A549 (cell line): ENCODE measurements at regions not wholly inside any gene's neighbourhood (a gene's known extent, or its start where the extent isn't known, plus 50 kb on each side); places are given as distances from the start of the nearest gene placed in this dataset.

ENCODE experiments used
- ATAC-seq, 2 experiments: fragments of 200-7000 bp in 1 of 2; fragments of >200 bp in 1 of 2; cut with Nextera tagmentation in 1 of 2; cut with Tn5 transposase in 1 of 2; 3 replicates each; pipeline versions ENCODE4 v1.8.0 to v1.9.1; 2018 to 2020; ENCODE audit warnings: mild to moderate bottlenecking in 1 of 2, moderate library complexity in 1 of 2
- CTCF ChIA-PET: fragments of 300-600 bp; sonication (Branson Sonifier 250); formaldehyde crosslinking; extraction: SDS; loops from one replicate; lab custom pipeline; 2021; ENCODE audit warnings: antibody characterized with exemption, inconsistent platforms; lab: Yijun Ruan, JAX
- POLR2A ChIA-PET: fragments of 350-600 bp; formaldehyde crosslinking; extraction: SDS; loops from one replicate; lab custom pipeline; 2021; ENCODE audit warnings: antibody characterized with exemption, inconsistent platforms; lab: Yijun Ruan, JAX
- DNase-seq, 2 experiments: peaks; one replicate each; pipeline versions ENCODE4 v3.0.0 to v3.0.0-alpha.2; 2011 to 2016; ENCODE audit warnings: low read depth in 1 of 2, low spot score in 1 of 2
- FAIRE-seq: peaks from 2 replicates; lab custom pipeline; 2011; peaks lifted over from hg19 to GRCh38; lab: Jason Lieb, UNC
- H3K27ac ChIP-seq, 2 experiments: fragments of >200 bp; sonication (Bioruptor Twin); formaldehyde crosslinking; 3 replicates each; pipeline ENCODE4 v1.5.1; 2016 to 2017
- H3K4me1 ChIP-seq: fragments of >200 bp; sonication (Bioruptor Twin); formaldehyde crosslinking; 3 replicates; pipeline ENCODE4 v1.6.1; 2016
- H3K4me2 ChIP-seq: fragments of >200 bp; sonication (Bioruptor Twin); formaldehyde crosslinking; 3 replicates; pipeline ENCODE4 v1.6.1; 2016
- H3K4me3 ChIP-seq: fragments of >200 bp; sonication (Bioruptor Twin); formaldehyde crosslinking; 3 replicates; pipeline ENCODE4 v1.5.1; 2016
- H3K9me3 ChIP-seq: fragments of >200 bp; sonication (Bioruptor Twin); formaldehyde crosslinking; 3 replicates; pipeline ENCODE4 v1.6.1; 2016
- ATOH8 ChIP-seq: fragments of 250-450 bp; sonication (Bioruptor Pico); IDR thresholded peaks from 2 replicates; pipeline ENCODE4 v1.5.0; 2020; ENCODE audit warnings: low read depth, mild to moderate bottlenecking, moderate library complexity
- CBX2 ChIP-seq: fragments of 200-600 bp; sonication (generic); IDR thresholded peaks from 2 replicates; pipeline ENCODE4 v1.6.1; 2016; ENCODE audit warnings: low read depth, mild to moderate bottlenecking, borderline replicate concordance
- CHD2 ChIP-seq: fragments of 150-350 bp; IDR thresholded peaks from 2 replicates; pipeline ENCODE4 v1.6.1; 2014; ENCODE audit warnings: low read length; ENCODE audit not compliant: partially characterized antibody
- CHD4 ChIP-seq: fragments of 200-600 bp; sonication (generic); IDR thresholded peaks from 2 replicates; pipeline ENCODE4 v1.6.1; 2016; ENCODE audit warnings: antibody characterized with exemption, mild to moderate bottlenecking, borderline replicate concordance
- EHMT2 ChIP-seq: fragments of 200-600 bp; sonication (generic); IDR thresholded peaks from 2 replicates; pipeline ENCODE4 v1.6.1; 2016; ENCODE audit warnings: antibody characterized with exemption, low read depth, mild to moderate bottlenecking, moderate library complexity
- ELK1 ChIP-seq: fragments of 150-350 bp; IDR thresholded peaks from 2 replicates; pipeline ENCODE4 v1.6.1; 2014; ENCODE audit warnings: low read depth, mild to moderate bottlenecking, low read length
- EP300 ChIP-seq, 2 experiments: fragments of >200 bp; sonication (Bioruptor Twin); formaldehyde crosslinking; IDR thresholded peaks; 2 replicates in 1 of 2; 3 replicates in 1 of 2; pipeline ENCODE4 v1.6.1; 2016 to 2017
- FOSB ChIP-seq: fragments of 250-450 bp; sonication (Bioruptor Pico); IDR thresholded peaks from 2 replicates; pipeline ENCODE4 v1.5.0; 2020; ENCODE audit warnings: mild to moderate bottlenecking, moderate library complexity
- FOXS1 ChIP-seq: fragments of 250-450 bp; sonication (Bioruptor Pico); IDR thresholded peaks from 2 replicates; pipeline ENCODE4 v1.5.0; 2020; ENCODE audit warnings: mild to moderate bottlenecking, moderate library complexity
- HEYL ChIP-seq: fragments of 250-450 bp; sonication (Bioruptor Pico); IDR thresholded peaks from 2 replicates; pipeline ENCODE4 v1.8.0; 2021; ENCODE audit warnings: mild to moderate bottlenecking, moderate library complexity
- HMGXB4 ChIP-seq: fragments of 250-450 bp; sonication (Bioruptor Pico); IDR thresholded peaks from 2 replicates; pipeline ENCODE4 v1.5.0; 2021; ENCODE audit warnings: mild to moderate bottlenecking, moderate library complexity, borderline replicate concordance
- HOXA7 ChIP-seq: fragments of 250-450 bp; sonication (Bioruptor Pico); IDR thresholded peaks from 2 replicates; pipeline ENCODE4 v1.5.0; 2020; ENCODE audit warnings: mild to moderate bottlenecking, moderate library complexity
- HOXB5 ChIP-seq: fragments of 250-450 bp; sonication (Bioruptor Pico); IDR thresholded peaks from 2 replicates; pipeline ENCODE4 v1.5.0; 2020; ENCODE audit warnings: mild to moderate bottlenecking, moderate library complexity
- JUNB ChIP-seq: fragments of >200 bp; sonication (Bioruptor Twin); formaldehyde crosslinking; IDR thresholded peaks from 2 replicates; pipeline ENCODE4 v1.6.1; 2016
- KDM1A ChIP-seq: fragments of 200-600 bp; sonication (generic); IDR thresholded peaks from 2 replicates; pipeline ENCODE4 v1.6.1; 2016; ENCODE audit warnings: low read depth, mild to moderate bottlenecking
- KDM5A ChIP-seq: fragments of 200-600 bp; sonication (generic); IDR thresholded peaks from 2 replicates; pipeline ENCODE4 v1.6.1; 2016; ENCODE audit warnings: antibody characterized with exemption, mild to moderate bottlenecking
- MYC ChIP-seq: IDR thresholded peaks from 2 replicates; pipeline ENCODE4 v1.6.1; 2012; ENCODE audit warnings: mild to moderate bottlenecking, inconsistent platforms, low read length, improper control_type of control experiment, borderline replicate concordance
- NFE2L2 ChIP-seq: fragments of 150-350 bp; conservative IDR thresholded peaks from 2 replicates; pipeline ENCODE4 v1.6.1; 2014; ENCODE audit warnings: low read length
- NPAS2 ChIP-seq: fragments of 250-450 bp; sonication (Bioruptor Pico); IDR thresholded peaks from 2 replicates; pipeline ENCODE4 v1.8.0; 2022; ENCODE audit warnings: mild to moderate bottlenecking, moderate library complexity, borderline replicate concordance
- NR3C1 ChIP-seq: fragments of >200 bp; sonication (Bioruptor Twin); formaldehyde crosslinking; IDR thresholded peaks from 3 replicates; pipeline ENCODE4 v1.6.1; 2017
- RARB ChIP-seq: fragments of 250-450 bp; sonication (Bioruptor Pico); IDR thresholded peaks from 2 replicates; pipeline ENCODE4 v1.8.0; 2021; ENCODE audit warnings: mild to moderate bottlenecking, moderate library complexity
- RFX5 ChIP-seq: fragments of 450-650 bp; IDR thresholded peaks from 2 replicates; pipeline ENCODE4 v1.7.1; 2014; ENCODE audit warnings: antibody characterized with exemption, mild to moderate bottlenecking, moderate library complexity
- SREBF2 ChIP-seq: fragments of 450-650 bp; IDR thresholded peaks from 2 replicates; pipeline ENCODE4 v1.6.1; 2014; ENCODE audit warnings: mild to moderate bottlenecking, moderate library complexity
- TFCP2L1 ChIP-seq: fragments of 250-450 bp; sonication (Bioruptor Pico); IDR thresholded peaks from 2 replicates; pipeline ENCODE4 v1.5.0; 2021; ENCODE audit warnings: mild to moderate bottlenecking
- ZC3H11A ChIP-seq: fragments of 450-650 bp; IDR thresholded peaks from 2 replicates; pipeline ENCODE4 v1.6.1; 2014; ENCODE audit warnings: antibody characterized with exemption, mild to moderate bottlenecking
- WGBS: methylation state at CpG from one replicate; pipeline ENCODE4 v1.1.6; 2017; ENCODE audit errors: missing lambda C conversion rate; 5-methylcytosine and 5-hydroxymethylcytosine counted together
- TF ChIP-seq, protein P1 (sequence below): fragments of 200-600 bp; sonication (generic); IDR thresholded peaks from 2 replicates; pipeline ENCODE4 v1.6.1; 2016; ENCODE audit warnings: antibody characterized with exemption, mild to moderate bottlenecking, moderate library complexity
- TF ChIP-seq, protein P2 (sequence below): fragments of >200 bp; sonication (Bioruptor Twin); formaldehyde crosslinking; IDR thresholded peaks from 3 replicates; pipeline ENCODE4 v1.6.1; 2016

GRCh38 chr17:77750427-77751043 lies 208.0 kb upstream of the TNRC6C start (continued):
- TF ChIP-seq RFX5, result no peak

DNA sequence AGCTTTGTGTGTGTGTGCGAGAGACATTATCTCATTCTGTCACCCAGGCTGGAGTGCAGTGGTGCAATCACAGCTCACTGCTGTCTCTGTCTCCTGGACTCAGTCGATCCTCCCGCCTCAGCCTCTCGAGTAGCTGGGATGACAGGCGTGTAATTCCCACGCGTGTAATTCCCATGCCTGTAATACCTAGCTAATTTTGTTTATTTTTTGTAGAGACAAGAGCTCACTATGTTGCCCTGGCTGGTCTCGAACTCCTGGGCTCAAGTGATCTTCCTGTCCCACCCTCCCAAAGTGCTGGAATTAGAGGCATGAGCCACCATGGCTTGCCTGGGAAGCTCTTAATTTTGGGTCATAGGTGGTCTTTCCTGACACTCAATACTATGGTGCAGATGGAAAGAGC lies 205.3 kb upstream of the TNRC6C start:
- DNase-seq, result no peak
- Histone ChIP-seq H3K27ac (no peak overlapping the region), H3K4me3 (no peak overlapping the region), H3K4me1 (no peaks in the 10 kb centered on the region), H3K4me2 (no peak overlapping the region), H3K9me3 (peaks cover 17% of the 10 kb centered on the region)
- no peak for ATAC-seq
- 73% methylated on average over 8 of the region's 8 CpGs for WGBS
- FAIRE-seq, result no peak
- CTCF ChIA-PET, result interaction anchor here (0.9 to 1.3 kb wide), 3 partner anchors 10 to 43 kb away, joined by 3 to 5 read pairs (median 4); no protein-coding TSS in a partner anchor
- TF ChIP-seq NPAS2 (CRISPR knock-in tag), result no peak
- no peak for TF ChIP-seq HOXA7 (CRISPR knock-in tag)
- TF ChIP-seq RARB (CRISPR knock-in tag), result no peak
- TF ChIP-seq NR3C1, result no peak
- TF ChIP-seq FOSB (CRISPR knock-in tag), result no peak
- TF ChIP-seq ELK1, result no peak
- no peak for TF ChIP-seq SREBF2
- TF ChIP-seq HEYL (CRISPR knock-in tag), result no peak
- no peak for TF ChIP-seq KDM5A
- no peak for TF ChIP-seq CBX2
- no peak for TF ChIP-seq HMGXB4 (CRISPR knock-in tag)
- TF ChIP-seq KDM1A, result no peak
- TF ChIP-seq CHD4, result no peak
- TF ChIP-seq NFE2L2, result no peak
- TF ChIP-seq ZC3H11A, result no peak
- POLR2A ChIA-PET, result no interaction called here

DNA sequence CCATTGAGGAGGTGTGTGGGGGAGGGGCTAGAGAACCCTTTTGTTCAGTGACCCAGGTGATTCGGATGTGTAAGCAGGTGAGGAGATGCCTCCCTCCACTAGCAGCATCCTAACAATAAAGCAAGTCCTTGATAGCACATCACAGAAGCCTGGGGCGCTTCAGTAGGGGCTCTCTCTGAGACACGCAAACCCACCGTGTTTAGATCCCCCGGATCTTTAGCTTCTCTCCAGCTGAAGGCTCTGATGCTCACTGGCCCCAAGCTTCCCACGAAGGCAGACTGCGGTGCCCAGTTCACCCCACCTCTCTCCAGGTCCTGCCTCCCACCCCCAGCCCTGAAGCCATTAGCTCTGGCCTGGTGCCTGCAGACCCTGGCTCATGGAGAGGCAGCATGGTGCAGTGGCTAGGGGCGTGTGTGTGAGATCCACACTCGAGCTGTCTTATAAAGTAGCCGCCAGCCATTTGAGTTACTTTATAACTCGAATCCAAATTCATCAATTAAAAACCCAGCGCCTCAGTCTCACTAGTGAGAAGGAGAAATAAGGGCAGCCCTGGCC lies 204.7 kb upstream of the TNRC6C start:
- FAIRE-seq (no peak), ATAC-seq (no peak), DNase-seq (no peak)
- peaks cover 17% of the 10 kb centered on the region for H3K9me3 ChIP-seq
- H3K4me1 ChIP-seq, result no peaks in the 10 kb centered on the region
- H3K4me3 ChIP-seq, result no peak overlapping the region
- POLR2A ChIA-PET, result no interaction called here
- H3K27ac ChIP-seq, result no peak overlapping the region
- CTCF ChIA-PET, result interaction anchor here (0.9 to 1.3 kb wide), 3 partner anchors 10 to 43 kb away, joined by 3 to 5 read pairs (median 4); no protein-coding TSS in a partner anchor
- 63% methylated on average over 12 of the region's 12 CpGs for WGBS
- H3K4me2 ChIP-seq, result no peak overlapping the region
- TF ChIP-seq, protein P1, sequence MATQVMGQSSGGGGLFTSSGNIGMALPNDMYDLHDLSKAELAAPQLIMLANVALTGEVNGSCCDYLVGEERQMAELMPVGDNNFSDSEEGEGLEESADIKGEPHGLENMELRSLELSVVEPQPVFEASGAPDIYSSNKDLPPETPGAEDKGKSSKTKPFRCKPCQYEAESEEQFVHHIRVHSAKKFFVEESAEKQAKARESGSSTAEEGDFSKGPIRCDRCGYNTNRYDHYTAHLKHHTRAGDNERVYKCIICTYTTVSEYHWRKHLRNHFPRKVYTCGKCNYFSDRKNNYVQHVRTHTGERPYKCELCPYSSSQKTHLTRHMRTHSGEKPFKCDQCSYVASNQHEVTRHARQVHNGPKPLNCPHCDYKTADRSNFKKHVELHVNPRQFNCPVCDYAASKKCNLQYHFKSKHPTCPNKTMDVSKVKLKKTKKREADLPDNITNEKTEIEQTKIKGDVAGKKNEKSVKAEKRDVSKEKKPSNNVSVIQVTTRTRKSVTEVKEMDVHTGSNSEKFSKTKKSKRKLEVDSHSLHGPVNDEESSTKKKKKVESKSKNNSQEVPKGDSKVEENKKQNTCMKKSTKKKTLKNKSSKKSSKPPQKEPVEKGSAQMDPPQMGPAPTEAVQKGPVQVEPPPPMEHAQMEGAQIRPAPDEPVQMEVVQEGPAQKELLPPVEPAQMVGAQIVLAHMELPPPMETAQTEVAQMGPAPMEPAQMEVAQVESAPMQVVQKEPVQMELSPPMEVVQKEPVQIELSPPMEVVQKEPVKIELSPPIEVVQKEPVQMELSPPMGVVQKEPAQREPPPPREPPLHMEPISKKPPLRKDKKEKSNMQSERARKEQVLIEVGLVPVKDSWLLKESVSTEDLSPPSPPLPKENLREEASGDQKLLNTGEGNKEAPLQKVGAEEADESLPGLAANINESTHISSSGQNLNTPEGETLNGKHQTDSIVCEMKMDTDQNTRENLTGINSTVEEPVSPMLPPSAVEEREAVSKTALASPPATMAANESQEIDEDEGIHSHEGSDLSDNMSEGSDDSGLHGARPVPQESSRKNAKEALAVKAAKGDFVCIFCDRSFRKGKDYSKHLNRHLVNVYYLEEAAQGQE, result no peak
- TF ChIP-seq MYC, result no peak
- no peak for TF ChIP-seq FOXS1 (CRISPR knock-in tag)
- no peak for TF ChIP-seq JUNB
- no peak for TF ChIP-seq TFCP2L1 (CRISPR knock-in tag)
- TF ChIP-seq NFE2L2, result no peak
- no peak for TF ChIP-seq CHD4
- TF ChIP-seq HOXB5, result no peak
- no peak for TF ChIP-seq EHMT2
- TF ChIP-seq EP300 (IDR thresholded peaks at IDR 0.05), result no peak
- no peak for TF ChIP-seq CHD2
- no peak for TF ChIP-seq CBX2
- TF ChIP-seq KDM5A, result no peak
- no peak for TF ChIP-seq ATOH8
- TF ChIP-seq, protein P2, sequence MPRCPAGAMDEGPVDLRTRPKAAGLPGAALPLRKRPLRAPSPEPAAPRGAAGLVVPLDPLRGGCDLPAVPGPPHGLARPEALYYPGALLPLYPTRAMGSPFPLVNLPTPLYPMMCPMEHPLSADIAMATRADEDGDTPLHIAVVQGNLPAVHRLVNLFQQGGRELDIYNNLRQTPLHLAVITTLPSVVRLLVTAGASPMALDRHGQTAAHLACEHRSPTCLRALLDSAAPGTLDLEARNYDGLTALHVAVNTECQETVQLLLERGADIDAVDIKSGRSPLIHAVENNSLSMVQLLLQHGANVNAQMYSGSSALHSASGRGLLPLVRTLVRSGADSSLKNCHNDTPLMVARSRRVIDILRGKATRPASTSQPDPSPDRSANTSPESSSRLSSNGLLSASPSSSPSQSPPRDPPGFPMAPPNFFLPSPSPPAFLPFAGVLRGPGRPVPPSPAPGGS, result no peak
